GM04503 (cell line): ENCODE measurements at regions not wholly inside any gene's neighbourhood (a gene's known extent, or its start where the extent isn't known, plus 50 kb on each side); places are given as distances from the start of the nearest gene placed in this dataset.
A peak's percentile ranks its signal among the peaks of the same experiment; 100 is the strongest.
"Not testable (repeated sequence)": the region's sequence is repeated elsewhere in the genome, so short reads cannot be mapped to it uniquely, and the experiment has no call there.

ENCODE experiments used
- DNase-seq: peaks from one replicate; pipeline ENCODE4 v3.0.0-alpha.2; 2012; ENCODE audit warnings: low read depth

DNA sequence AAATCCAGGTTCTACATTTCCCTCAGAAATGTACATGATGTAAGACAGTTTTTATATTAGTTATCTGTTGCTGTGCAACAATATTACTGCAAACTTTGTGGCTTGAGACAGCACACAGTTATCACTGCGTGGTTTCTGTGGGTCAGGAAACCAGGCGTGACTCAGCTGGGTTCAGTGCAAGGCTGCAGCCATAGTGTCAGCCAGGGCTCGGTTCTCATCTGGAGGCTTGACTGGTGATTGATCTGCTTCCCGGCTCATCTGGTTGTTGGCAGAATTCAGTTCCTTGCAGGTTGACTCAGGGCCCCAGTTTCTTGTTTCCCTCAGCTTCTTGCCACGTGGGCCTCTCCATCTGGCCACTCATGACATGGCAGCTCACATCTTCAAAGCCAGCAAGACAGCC, 146.8 kb upstream of the ROPN1B start:
- DNase-seq, result peak; percentile 27

DNA sequence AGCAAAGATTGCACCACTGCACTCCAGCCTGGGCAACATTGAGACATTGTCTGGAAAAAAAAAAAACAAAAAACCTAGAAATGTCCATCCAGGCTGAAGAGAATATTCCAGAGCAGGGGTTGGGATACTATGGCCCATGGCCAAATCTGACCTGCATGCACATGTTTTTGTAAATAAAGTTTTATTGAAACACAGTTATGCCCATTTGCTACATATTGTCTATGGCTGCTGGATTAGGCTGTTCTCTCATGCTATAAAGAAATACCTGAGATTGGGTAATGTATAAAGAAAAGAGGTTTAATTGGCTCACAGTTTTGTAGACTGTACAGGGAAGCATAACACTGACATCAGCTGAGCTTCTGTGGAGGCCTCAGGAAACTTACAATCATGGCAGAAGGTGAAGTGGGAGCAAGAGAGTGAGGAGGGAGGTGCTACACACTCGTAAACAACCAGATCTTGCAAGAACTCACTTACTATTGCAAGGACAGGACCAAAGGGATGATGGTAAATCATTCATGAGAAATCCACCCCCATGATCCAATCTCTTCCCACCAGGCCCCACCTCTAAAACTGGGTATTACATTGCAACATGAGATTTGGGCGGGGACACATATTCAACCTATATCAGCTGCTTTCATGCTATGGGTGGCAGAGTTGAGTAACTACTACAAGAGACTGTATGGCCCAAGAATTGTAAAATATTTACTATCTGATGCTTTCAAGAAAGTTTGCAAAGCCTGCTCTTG, 137.8 kb upstream of the ROPN1B start:
- not testable (repeated sequence) for DNase-seq

GRCh38 chr3:125835562-125835961, 133.4 kb upstream of the ROPN1B start:
- DNase-seq, result not testable (repeated sequence)

DNA sequence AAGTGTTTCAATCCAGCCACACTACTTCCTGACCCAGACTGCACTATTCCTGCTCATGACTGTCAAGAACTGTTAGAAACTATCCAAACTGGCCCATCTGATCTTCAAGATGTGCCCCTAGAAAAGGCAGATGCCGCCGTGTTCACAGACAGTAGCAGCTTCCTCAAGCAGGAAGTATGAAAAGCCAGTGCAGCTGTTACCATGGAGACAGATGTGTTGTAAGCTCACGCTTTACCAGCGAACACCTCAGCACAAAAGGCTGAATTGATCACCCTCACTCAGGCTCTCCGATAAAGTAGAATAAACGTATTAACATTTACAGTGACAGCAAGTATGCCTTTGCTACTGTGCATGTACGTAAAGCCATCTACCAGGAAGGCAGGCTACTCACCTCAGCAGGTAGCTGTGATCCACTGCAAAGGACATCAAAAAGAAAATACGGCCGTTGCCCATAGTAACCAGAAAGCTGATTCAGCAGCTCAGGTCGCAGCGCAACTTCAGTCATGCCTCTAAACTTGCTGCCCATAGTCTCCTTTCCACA, 132.9 kb upstream of the ROPN1B start:
- DNase-seq, result not testable (repeated sequence)

- not testable (repeated sequence) for DNase-seq
Measured at GRCh38 chr3:125836786-125837185, 132.2 kb upstream of the ROPN1B start.

- DNase-seq, result not testable (repeated sequence)
Measured at GRCh38 chr3:125838857-125839256, 130.1 kb upstream of the ROPN1B start.

GRCh38 chr3:125840465-125840864, 128.5 kb upstream of the ROPN1B start:
- DNase-seq, result not testable (repeated sequence)

- not testable (repeated sequence) for DNase-seq
Measured at GRCh38 chr3:125847966-125848365, 121.0 kb upstream of the ROPN1B start.

DNA sequence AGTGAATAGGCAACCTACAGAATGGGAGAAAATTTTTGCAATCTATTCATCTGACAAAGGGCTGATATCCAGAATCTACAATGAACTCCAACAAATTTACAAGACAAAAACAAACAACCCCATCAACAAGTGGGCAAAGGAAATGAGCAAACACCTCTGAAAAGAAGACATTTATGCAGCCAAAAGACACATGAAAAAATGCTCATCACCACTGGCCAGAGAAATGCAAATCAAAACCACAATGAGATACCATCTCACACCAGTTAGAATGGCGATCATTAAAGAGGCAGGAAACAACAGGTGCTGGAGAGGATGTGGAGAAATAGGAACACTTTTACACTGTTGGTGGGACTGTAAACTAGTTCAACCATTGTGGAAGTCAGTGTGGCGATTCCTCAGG, 114.0 kb upstream of the ROPN1B start:
- DNase-seq, result not testable (repeated sequence)

- DNase-seq, result not testable (repeated sequence)
Measured at GRCh38 chr3:125860547-125860946, 108.4 kb upstream of the ROPN1B start.

DNA sequence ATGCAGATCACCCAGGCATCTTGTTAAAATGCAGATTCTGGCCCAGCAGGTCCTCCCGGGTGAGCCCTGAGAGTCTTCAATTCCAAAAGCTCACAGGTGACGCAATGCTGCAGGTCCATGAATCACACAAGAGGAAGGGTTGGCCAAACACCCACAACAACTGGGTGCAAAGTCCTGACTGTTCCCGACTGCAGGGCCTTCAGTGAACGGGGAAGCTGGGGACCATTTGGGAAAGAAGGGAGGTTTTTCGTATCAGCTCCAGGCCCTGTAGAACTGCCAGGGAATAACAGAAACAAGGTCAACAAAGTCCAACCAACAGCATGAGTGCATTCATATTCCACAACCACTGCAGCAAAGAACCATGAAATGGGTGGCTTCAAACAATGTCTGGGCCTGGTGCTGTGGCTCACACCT, 106.1 kb upstream of the ROPN1B start:
- DNase-seq, result not testable (repeated sequence)

DNA sequence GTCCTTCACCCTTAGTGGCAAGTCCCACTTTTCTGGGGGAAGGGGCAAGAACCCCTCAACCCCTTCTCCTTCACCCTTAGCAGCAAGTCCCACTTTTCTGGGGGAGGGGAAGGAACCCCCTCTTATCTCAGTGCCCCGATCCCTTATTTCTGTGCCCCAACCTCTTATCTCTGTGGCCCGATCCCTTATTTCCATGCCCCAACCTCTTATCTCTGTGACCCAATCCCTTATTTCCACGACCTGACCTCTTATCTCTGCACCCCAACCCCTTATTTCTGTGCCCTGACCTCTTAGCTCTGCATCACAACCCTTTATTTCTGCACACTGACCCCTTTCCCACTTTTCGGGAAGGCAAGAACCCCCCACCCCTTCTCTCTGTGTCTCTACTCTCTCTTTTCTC, 104.4 kb upstream of the ROPN1B start:
- DNase-seq, result not testable (repeated sequence)

DNA sequence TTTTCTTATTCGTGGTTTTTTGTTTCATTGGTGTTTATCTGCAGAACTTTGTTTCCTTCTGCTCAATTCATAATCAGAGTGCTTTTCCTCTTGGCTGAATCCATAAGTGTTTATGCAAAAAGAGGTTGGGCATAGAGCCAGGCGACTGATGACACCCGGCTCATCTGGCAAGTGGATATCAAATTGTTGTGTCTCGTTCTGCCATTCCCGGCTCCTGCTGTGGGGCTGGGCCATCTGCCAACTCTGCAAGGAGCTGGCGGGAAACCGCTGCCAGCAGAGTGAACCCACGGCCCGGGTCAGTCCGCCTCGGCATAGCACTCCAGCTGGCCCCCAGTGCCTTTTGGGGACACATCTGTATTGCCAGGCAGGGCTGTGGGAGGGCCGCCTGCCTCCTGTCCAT, 83.0 kb upstream of the ROPN1B start:
- peak; percentile 21 for DNase-seq

- DNase-seq, result not testable (repeated sequence)
Measured at GRCh38 chr3:125899181-125899580, 69.8 kb upstream of the ROPN1B start.

DNA sequence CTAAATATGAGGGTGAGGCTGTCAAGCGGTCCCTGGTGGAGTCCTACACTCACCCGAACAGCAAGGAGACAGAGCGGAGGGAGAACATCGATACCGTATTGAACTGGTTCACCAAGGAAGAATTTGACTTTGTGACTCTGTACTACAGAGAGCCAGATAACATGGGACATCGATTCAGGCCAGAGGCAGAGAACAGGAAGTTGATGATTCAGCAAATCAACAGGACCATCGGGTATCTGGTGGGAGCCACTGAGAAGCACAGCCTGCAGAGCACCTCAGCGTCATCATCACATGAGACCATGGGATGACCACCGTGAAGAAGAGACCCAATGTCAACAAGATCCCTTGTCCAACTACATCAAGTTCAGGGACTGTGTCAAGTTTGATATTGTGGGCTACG, 67.5 kb upstream of the ROPN1B start:
- not testable (repeated sequence) for DNase-seq

GRCh38 chr3:125903780-125904455, 65.1 kb upstream of the ROPN1B start:
- DNase-seq, result not testable (repeated sequence)

GRCh38 chr3:125907279-125907678, 61.7 kb upstream of the ROPN1B start:
- not testable (repeated sequence) for DNase-seq

DNA sequence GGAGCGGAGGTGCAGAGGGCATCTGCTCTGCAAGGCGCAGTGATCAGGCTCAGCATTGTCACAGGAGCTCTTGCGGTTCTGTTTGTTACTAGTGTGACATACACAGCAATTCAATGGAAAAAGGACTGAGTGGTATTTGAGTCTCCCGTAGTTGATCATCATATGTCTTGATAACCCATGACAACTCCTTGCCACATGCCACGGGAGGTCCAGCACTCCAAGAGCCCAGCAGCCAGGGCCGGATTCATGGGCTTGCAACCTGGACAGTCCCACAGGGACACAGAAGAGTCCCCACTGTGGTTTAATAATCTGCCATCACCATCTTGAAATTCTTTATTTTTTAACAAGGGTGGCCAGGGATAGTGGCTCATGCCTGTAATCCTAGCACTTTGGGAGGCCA, 58.1 kb upstream of the ROPN1B start:
- not testable (repeated sequence) for DNase-seq

- not testable (repeated sequence) for DNase-seq
Measured at GRCh38 chr3:125914608-125915436, 54.2 kb upstream of the ROPN1B start.

- DNase-seq, result not testable (repeated sequence)
Measured at GRCh38 chr3:125915437-125915787, 53.6 kb upstream of the ROPN1B start.

DNA sequence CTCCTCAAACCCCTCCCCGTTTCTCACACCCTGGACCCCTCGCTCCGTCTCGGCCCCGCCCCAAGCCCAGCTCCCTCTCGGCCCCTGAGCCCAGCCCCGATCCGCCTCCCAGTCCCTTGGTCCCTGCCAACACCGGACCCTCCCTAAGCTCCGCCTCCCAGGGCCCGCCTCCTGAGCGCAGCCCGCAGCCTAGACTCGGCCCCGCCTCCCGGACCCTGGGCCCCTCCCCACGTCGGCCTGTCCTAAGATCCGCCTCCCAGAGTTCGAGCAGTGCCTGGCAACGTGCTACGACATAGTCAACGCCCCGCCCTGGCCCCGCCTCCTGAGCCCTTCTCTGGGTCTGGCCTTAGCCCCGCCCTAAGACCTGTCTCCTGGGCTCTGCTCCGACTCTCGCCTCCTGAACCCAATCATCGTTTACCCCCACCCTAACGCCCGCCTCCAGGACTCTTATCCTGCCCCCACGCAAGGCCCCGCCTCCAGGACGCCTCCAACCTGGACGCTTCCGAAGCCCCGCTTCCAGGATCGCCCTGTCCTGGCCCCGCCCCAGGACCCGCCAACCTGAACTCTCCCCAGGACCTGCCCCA, 53.1 kb upstream of the ROPN1B start:
- peak; percentile 90 for DNase-seq
